ENCODE measurements at regions not wholly inside any gene's neighbourhood (a gene's known extent, or its start where the extent isn't known, plus 50 kb on each side); places are given as distances from the start of the nearest gene placed in this dataset.

GRCh38 chr2:7264791-7265190 lies 347.6 kb downstream of the RNF144A start:
- Mint-ChIP-seq H3K36me3 (ENCODE audit: low read depth) (no peaks in the 10 kb centered on the region), H3K27ac (no peak overlapping the region), H3K9me3 (no peaks in the 10 kb centered on the region), H3K4me3 (no peak overlapping the region), H3K27me3 (no peaks in the 10 kb centered on the region), H3K4me1 (ENCODE audit: low read depth) (peaks cover 9% of the 10 kb centered on the region)
- no peak for TF ChIP-seq CTCF (IDR thresholded peaks at IDR 0.05)
- DNase-seq, result no peak
- ChIA-PET CTCF (no interaction called here), POLR2A (no interaction called here)
- ATAC-seq, result no peak
- intact Hi-C loops (cut with micrococcal nuclease), result no loop called here

- TF ChIP-seq CTCF (IDR thresholded peaks at IDR 0.05), result no peak
- CTCF ChIA-PET, result no interaction called here
- H3K9me3 Mint-ChIP-seq, result no peaks in the 10 kb centered on the region
- intact Hi-C loops (cut with micrococcal nuclease), result no loop called here
- H3K27ac Mint-ChIP-seq, result no peak overlapping the region
- no peak for DNase-seq
- no peak for ATAC-seq
- POLR2A ChIA-PET, result no interaction called here
- peaks cover 9% of the 10 kb centered on the region for H3K4me1 Mint-ChIP-seq (ENCODE audit: low read depth)
- H3K36me3 Mint-ChIP-seq (ENCODE audit: low read depth), result no peaks in the 10 kb centered on the region
- no peak overlapping the region for H3K4me3 Mint-ChIP-seq
- H3K27me3 Mint-ChIP-seq, result no peaks in the 10 kb centered on the region
Observed at GRCh38 chr2:7265286-7265685, 348.1 kb downstream of the RNF144A start.

- intact Hi-C loops (cut with micrococcal nuclease), result no loop called here
- ChIA-PET CTCF (interaction anchor here (0.7 kb wide), 1 partner anchor 173 kb away, joined by 3 read pairs; no protein-coding TSS in a partner anchor), POLR2A (no interaction called here)
- H3K4me1 Mint-ChIP-seq (ENCODE audit: low read depth), result no peaks in the 10 kb centered on the region
- DNase-seq (no peak), ATAC-seq (no peak)
- H3K27ac Mint-ChIP-seq, result no peak overlapping the region
- no peak overlapping the region for H3K4me3 Mint-ChIP-seq
- TF ChIP-seq CTCF (IDR thresholded peaks at IDR 0.05), result no peak
- no peaks in the 10 kb centered on the region for H3K36me3 Mint-ChIP-seq (ENCODE audit: low read depth)
- no peaks in the 10 kb centered on the region for H3K27me3 Mint-ChIP-seq
- no peaks in the 10 kb centered on the region for H3K9me3 Mint-ChIP-seq
Observed at GRCh38 chr2:7269106-7269643, 352.0 kb downstream of the RNF144A start.

- ATAC-seq, result no peak
- ChIA-PET POLR2A (no interaction called here), CTCF (interaction anchor here (0.7 kb wide), 1 partner anchor 173 kb away, joined by 3 read pairs; no protein-coding TSS in a partner anchor)
- DNase-seq, result no peak
- Mint-ChIP-seq H3K9me3 (no peaks in the 10 kb centered on the region), H3K27me3 (no peaks in the 10 kb centered on the region), H3K27ac (no peak overlapping the region), H3K36me3 (ENCODE audit: low read depth) (no peaks in the 10 kb centered on the region), H3K4me3 (no peak overlapping the region), H3K4me1 (ENCODE audit: low read depth) (no peaks in the 10 kb centered on the region)
- intact Hi-C loops (cut with micrococcal nuclease), result no loop called here
- TF ChIP-seq CTCF (IDR thresholded peaks at IDR 0.05), result no peak
Observed at GRCh38 chr2:7270011-7270431, 352.8 kb downstream of the RNF144A start.

GRCh38 chr2:7272210-7272609 lies 355.0 kb downstream of the RNF144A start:
- H3K27ac Mint-ChIP-seq, result no peak overlapping the region
- CTCF ChIA-PET, result no interaction called here
- intact Hi-C loops (cut with micrococcal nuclease), result no loop called here
- ATAC-seq (no peak), DNase-seq (no peak)
- H3K4me1 Mint-ChIP-seq (ENCODE audit: low read depth), result no peaks in the 10 kb centered on the region
- H3K9me3 Mint-ChIP-seq, result no peaks in the 10 kb centered on the region
- no peaks in the 10 kb centered on the region for H3K36me3 Mint-ChIP-seq (ENCODE audit: low read depth)
- no peak for TF ChIP-seq CTCF (IDR thresholded peaks at IDR 0.05)
- H3K27me3 Mint-ChIP-seq, result no peaks in the 10 kb centered on the region
- H3K4me3 Mint-ChIP-seq, result no peak overlapping the region
- POLR2A ChIA-PET, result interaction anchor here (1.1 kb wide), 1 partner anchor 48 kb away, joined by 3 read pairs; no protein-coding TSS in a partner anchor
